Gastrocnemius medialis (tissue), 4 donors: ENCODE measurements at regions not wholly inside any gene's neighbourhood (a gene's known extent, or its start where the extent isn't known, plus 50 kb on each side); places are given as distances from the start of the nearest gene placed in this dataset.

Experiments used
- ATAC-seq, 2 donors: fragments of 150-250 bp; one replicate each; pipeline ENCODE4 v1.9.1; 2016
- DNase-seq, 2 donors: peaks; one replicate each; pipeline ENCODE4 v3.0.0-alpha.2; 2019
- H3K27ac ChIP-seq, 4 donors: fragments of 200-600 bp; sonication (generic); 1 replicate in 1 of 4; 2 replicates in 3 of 4; pipeline ENCODE4 v1.5.1; 2016 to 2018; ENCODE audit warnings: mild to moderate bottlenecking in 2 of 4, moderate library complexity in 1 of 4
- H3K27me3 ChIP-seq, 3 donors: fragments of 200-600 bp; sonication (generic) in 2 of 3; 1 replicate in 1 of 3; 2 replicates in 2 of 3; pipeline versions ENCODE4 v1.5.1 to v1.6.0; 2016 to 2019; ENCODE audit warnings: mild to moderate bottlenecking in 1 of 3, moderate library complexity in 1 of 3
- H3K36me3 ChIP-seq, 2 donors: fragments of 200-600 bp; sonication (generic) in 1 of 2; one replicate each; pipeline ENCODE4 v1.5.1; 2017 to 2018
- H3K4me1 ChIP-seq, 2 donors: fragments of 200-600 bp; sonication (generic) in 1 of 2; one replicate each; pipeline ENCODE4 v1.5.1; 2016 to 2017; ENCODE audit warnings: mild to moderate bottlenecking in 2 of 2
- H3K4me3 ChIP-seq, 4 donors: fragments of 200-600 bp; sonication (generic) in 3 of 4; 1 replicate in 1 of 4; 2 replicates in 3 of 4; pipeline ENCODE4 v1.5.1; 2016 to 2019; ENCODE audit warnings: mild to moderate bottlenecking in 2 of 4
- H3K9me3 ChIP-seq, 3 donors: fragments of 200-600 bp; sonication (generic) in 2 of 3; 1 replicate in 1 of 3; 2 replicates in 2 of 3; pipeline ENCODE4 v1.5.1; 2016 to 2019
- POLR2A ChIP-seq, 2 donors: fragments of 450-650 bp; IDR thresholded peaks; one replicate each; pipeline ENCODE4 v1.6.1; 2017; ENCODE audit warnings: antibody characterized with exemption in 2 of 2, mild to moderate bottlenecking in 2 of 2, moderate library complexity in 2 of 2
- in situ Hi-C, 4 donors: fragments of 200-750 bp; cut with MboI; loops; one replicate each; pipeline versions ENCODE4 v1.15.0 to v1.8.0; 2017; ENCODE audit warnings: low sequenced_read_pairs in 4 of 4
- intact Hi-C: fragments of 100-400 bp; cut with DNase I; formaldehyde crosslinking; loops from one replicate; pipeline ENCODE4 v1.15.1; 2023; ENCODE audit warnings: low total_unique reads
- TF ChIP-seq, protein P1 (sequence below), 5 experiments: fragments of 450-650 bp in 3 of 5; fragments of 200-600 bp in 2 of 5; sonication (generic) in 2 of 5; IDR thresholded peaks in 4 of 5; conservative IDR thresholded peaks in 1 of 5; 1 replicate in 4 of 5; 2 replicates in 1 of 5; pipeline ENCODE4 v1.5.1; 2016 to 2019; ENCODE audit warnings: antibody characterized with exemption in 5 of 5, mild to moderate bottlenecking in 3 of 5, moderate library complexity in 3 of 5

DNA sequence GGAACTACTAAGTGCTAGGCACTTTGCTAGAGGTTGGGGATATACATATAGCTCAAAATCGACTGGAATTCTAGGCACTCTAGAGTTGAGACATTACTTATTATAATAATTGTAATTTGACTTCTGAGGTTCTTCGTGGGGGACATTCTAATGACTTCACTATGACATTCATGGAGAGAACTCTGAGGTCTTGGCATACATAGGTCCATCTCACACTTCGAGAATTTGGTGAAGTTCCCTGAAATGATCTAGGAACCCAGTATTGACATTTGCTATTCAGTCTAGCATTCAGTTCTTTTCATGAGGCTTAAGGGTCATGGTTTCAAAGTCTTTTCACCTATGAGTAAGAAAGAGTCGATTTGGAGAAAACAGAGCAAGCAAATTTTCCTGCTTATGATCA lies 446.6 kb upstream of the JAG1 start:
- in situ Hi-C loops (no loop called here), intact Hi-C loops (no loop called here)
- no peak overlapping the region for H3K4me3 ChIP-seq
- no peaks in the 10 kb centered on the region for H3K27me3 ChIP-seq
- no peaks in the 10 kb centered on the region for H3K9me3 ChIP-seq
- no peaks in the 10 kb centered on the region for H3K4me1 ChIP-seq
- no peak for ATAC-seq
- no peaks in the 10 kb centered on the region for H3K36me3 ChIP-seq
- TF ChIP-seq, protein P1, sequence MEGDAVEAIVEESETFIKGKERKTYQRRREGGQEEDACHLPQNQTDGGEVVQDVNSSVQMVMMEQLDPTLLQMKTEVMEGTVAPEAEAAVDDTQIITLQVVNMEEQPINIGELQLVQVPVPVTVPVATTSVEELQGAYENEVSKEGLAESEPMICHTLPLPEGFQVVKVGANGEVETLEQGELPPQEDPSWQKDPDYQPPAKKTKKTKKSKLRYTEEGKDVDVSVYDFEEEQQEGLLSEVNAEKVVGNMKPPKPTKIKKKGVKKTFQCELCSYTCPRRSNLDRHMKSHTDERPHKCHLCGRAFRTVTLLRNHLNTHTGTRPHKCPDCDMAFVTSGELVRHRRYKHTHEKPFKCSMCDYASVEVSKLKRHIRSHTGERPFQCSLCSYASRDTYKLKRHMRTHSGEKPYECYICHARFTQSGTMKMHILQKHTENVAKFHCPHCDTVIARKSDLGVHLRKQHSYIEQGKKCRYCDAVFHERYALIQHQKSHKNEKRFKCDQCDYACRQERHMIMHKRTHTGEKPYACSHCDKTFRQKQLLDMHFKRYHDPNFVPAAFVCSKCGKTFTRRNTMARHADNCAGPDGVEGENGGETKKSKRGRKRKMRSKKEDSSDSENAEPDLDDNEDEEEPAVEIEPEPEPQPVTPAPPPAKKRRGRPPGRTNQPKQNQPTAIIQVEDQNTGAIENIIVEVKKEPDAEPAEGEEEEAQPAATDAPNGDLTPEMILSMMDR (IDR thresholded peaks at IDR 0.05 in 4 of 5, conservative IDR thresholded peaks at IDR 0.05 in 1 of 5): no peak
- TF ChIP-seq POLR2A (IDR thresholded peaks at IDR 0.05): no peak
- H3K27ac ChIP-seq: no peak overlapping the region
- DNase-seq: no peak

- intact Hi-C loops: no loop called here
- no peaks in the 10 kb centered on the region for H3K36me3 ChIP-seq
Observed at GRCh38 chr20:11124849-11125505, 451.2 kb upstream of the JAG1 start.

DNA sequence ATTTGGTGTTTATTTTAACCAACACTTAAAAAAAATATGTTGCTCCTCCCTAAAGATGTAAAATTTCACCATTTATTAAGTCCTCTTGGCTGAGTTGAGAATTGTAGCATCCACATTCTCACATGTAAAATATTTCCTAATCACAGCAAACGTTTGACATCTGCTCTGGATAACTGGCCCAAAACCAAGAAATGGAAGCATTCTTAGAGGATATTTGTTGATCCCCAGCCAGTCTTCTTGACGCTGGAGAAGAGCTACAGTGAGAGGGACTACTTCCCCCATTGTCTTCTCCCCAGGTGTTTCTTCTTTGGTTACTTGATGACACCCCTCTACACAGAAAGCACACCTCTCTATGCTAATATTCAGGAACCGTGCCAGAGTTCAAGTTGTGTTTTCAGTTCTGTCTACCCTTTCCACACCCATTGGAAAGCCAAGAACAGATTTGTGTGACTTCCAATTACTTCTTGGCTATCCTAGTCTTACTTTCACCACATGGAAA lies 454.5 kb upstream of the JAG1 start:
- no peak for DNase-seq
- TF ChIP-seq POLR2A (IDR thresholded peaks at IDR 0.05): no peak
- TF ChIP-seq, protein P1 (IDR thresholded peaks at IDR 0.05 in 4 of 5, conservative IDR thresholded peaks at IDR 0.05 in 1 of 5): no peak
- no peak overlapping the region for H3K4me3 ChIP-seq
- no peaks in the 10 kb centered on the region for H3K9me3 ChIP-seq
- no peaks in the 10 kb centered on the region for H3K27me3 ChIP-seq
- H3K4me1 ChIP-seq: no peaks in the 10 kb centered on the region
- in situ Hi-C loops (no loop called here), intact Hi-C loops (no loop called here)
- peak; percentile 39 to 63 for ATAC-seq
- H3K27ac ChIP-seq: no peak overlapping the region
- H3K36me3 ChIP-seq: no peaks in the 10 kb centered on the region

More at GRCh38 chr20:11124849-11125505, 451.2 kb upstream of the JAG1 start:
- in situ Hi-C loops: no loop called here
- Histone ChIP-seq H3K27me3 (no peaks in the 10 kb centered on the region), H3K9me3 (no peaks in the 10 kb centered on the region), H3K4me1 (no peaks in the 10 kb centered on the region), H3K4me3 (no peak overlapping the region), H3K27ac (no peak overlapping the region)
- DNase-seq (no peak), ATAC-seq (no peak)
- TF ChIP-seq POLR2A (IDR thresholded peaks at IDR 0.05): no peak

DNA sequence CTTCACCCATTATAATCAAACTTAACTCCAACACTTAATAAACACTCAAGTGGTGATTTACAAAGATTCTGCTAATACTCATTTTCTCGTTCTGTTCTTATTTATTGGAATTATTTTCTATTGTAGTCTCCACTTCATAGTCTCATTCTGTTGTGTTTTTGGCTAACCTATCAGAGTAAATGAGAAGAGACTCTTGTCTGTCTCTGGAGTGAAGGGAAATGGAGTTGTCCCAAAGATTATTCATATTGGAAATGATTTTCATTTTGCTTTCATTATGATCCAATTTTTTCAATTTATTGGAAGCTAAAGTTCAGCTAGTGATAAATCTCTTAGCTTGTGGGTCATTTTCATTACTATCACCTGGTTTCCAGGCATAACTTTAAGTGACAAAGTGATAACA lies 454.9 kb upstream of the JAG1 start:
- DNase-seq (no peak), ATAC-seq (no peak)
- TF ChIP-seq, protein P1 (IDR thresholded peaks at IDR 0.05 in 4 of 5, conservative IDR thresholded peaks at IDR 0.05 in 1 of 5): no peak
- no peak for TF ChIP-seq POLR2A (IDR thresholded peaks at IDR 0.05)
- no peaks in the 10 kb centered on the region for H3K36me3 ChIP-seq
- H3K9me3 ChIP-seq: no peaks in the 10 kb centered on the region
- no peak overlapping the region for H3K4me3 ChIP-seq
- no peak overlapping the region for H3K27ac ChIP-seq
- no peaks in the 10 kb centered on the region for H3K27me3 ChIP-seq
- intact Hi-C loops (no loop called here), in situ Hi-C loops (no loop called here)
- H3K4me1 ChIP-seq: no peaks in the 10 kb centered on the region

DNA sequence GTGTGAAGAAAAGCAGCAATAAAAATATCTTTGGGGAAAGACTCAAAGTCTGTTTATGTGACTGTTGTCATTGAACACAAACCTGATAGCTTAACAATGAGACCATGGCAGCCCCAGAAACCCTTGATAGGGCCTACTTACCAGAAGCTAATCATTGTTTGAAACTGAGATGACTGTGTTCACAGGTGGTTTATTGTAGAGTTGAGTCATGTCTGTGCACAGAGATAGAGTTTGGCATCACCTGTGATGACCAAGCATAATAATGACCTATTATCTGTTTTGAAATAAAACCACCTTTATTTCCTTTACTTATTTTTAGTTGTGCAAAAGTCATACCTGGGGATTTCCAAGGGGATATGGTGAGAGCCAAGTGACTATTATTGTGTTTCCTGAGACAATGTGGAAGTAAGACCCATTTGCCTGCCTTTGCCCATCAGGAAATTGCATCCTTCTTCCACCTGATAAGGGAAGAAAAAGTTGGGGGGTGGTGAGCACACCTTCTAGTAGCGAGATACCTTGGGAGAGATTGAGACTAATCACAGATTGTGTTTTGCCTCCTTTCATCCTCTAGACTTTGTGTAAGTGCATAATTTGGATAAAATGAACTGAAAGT lies 456.9 kb upstream of the JAG1 start:
- H3K27ac ChIP-seq: no peak overlapping the region
- no peaks in the 10 kb centered on the region for H3K36me3 ChIP-seq
- DNase-seq: no peak
- no peaks in the 10 kb centered on the region for H3K9me3 ChIP-seq
- no peaks in the 10 kb centered on the region for H3K4me1 ChIP-seq
- no peak overlapping the region for H3K4me3 ChIP-seq
- ATAC-seq: no peak
- TF ChIP-seq, protein P1 (IDR thresholded peaks at IDR 0.05 in 4 of 5, conservative IDR thresholded peaks at IDR 0.05 in 1 of 5): no peak
- no peak for TF ChIP-seq POLR2A (IDR thresholded peaks at IDR 0.05)
- H3K27me3 ChIP-seq: no peaks in the 10 kb centered on the region
- in situ Hi-C loops: no loop called here
- intact Hi-C loops: no loop called here
